ENCODE measurements at regions not wholly inside any gene's neighbourhood (a gene's known extent, or its start where the extent isn't known, plus 50 kb on each side); places are given as distances from the start of the nearest gene placed in this dataset.

- TF ChIP-seq ZNF530 (tag by site-specific recombination; IDR thresholded peaks at IDR 0.05; ENCODE audit: low read depth) (no peak), CTCF (tag by site-specific recombination; IDR thresholded peaks at IDR 0.05) (no peak), ZNF548 (tag by site-specific recombination; IDR thresholded peaks at IDR 0.05) (no peak), HOXA7 (CRISPR knock-in tag; IDR thresholded peaks at IDR 0.05; ENCODE audit: borderline replicate concordance) (no peak), BCL11B (tag by site-specific recombination; IDR thresholded peaks at IDR 0.05; ENCODE audit: low read depth) (no peak), ZNF274 (IDR thresholded peaks at IDR 0.05; ENCODE audit: low read length) (no peak), ZNF274 (tag by site-specific recombination; IDR thresholded peaks at IDR 0.05; ENCODE audit: borderline replicate concordance) (no peak), KLF9 (tag by site-specific recombination; IDR thresholded peaks at IDR 0.05; ENCODE audit: low read depth) (no peak), IKZF3 (tag by site-specific recombination; IDR thresholded peaks at IDR 0.05) (no peak), ZNF394 (tag by site-specific recombination; IDR thresholded peaks at IDR 0.05; ENCODE audit: borderline replicate concordance) (no peak)
Measured at GRCh38 chr4:136737066-136737465, 795.2 kb downstream of the PCDH18 start.
